ENCODE measurements at regions not wholly inside any gene's neighbourhood (a gene's known extent, or its start where the extent isn't known, plus 50 kb on each side); places are given as distances from the start of the nearest gene placed in this dataset.
"Not testable (repeated sequence)": the region's sequence is repeated elsewhere in the genome, so short reads cannot be mapped to it uniquely, and the experiment has no call there.

GRCh38 chr17:22305356-22306071 lies 613.2 kb downstream of the KCNJ18 start:
- POLR2A ChIA-PET, result no interaction called here
- DNase-seq (ENCODE audit: extremely low spot score), result no peak
- CTCF ChIA-PET, result no interaction called here
- TF ChIP-seq NFRKB (IDR thresholded peaks at IDR 0.05), result no peak
- TF ChIP-seq ZNF384 (IDR thresholded peaks at IDR 0.05), result no peak
- TF ChIP-seq BHLHE40 (IDR thresholded peaks at IDR 0.05; ENCODE audit: borderline replicate concordance), result no peak
- no peak for TF ChIP-seq LEF1 (IDR thresholded peaks at IDR 0.05; ENCODE audit: borderline replicate concordance)
- no peak for TF ChIP-seq CTBP1 (IDR thresholded peaks at IDR 0.05; ENCODE audit: borderline replicate concordance)
- TF ChIP-seq FOXM1 (IDR thresholded peaks at IDR 0.05; ENCODE audit: borderline replicate concordance), result no peak
- no peak for TF ChIP-seq L3MBTL2 (conservative IDR thresholded peaks at IDR 0.05)
- no peak for TF ChIP-seq TARDBP (IDR thresholded peaks at IDR 0.05)
- no peak for TF ChIP-seq PKNOX1 (IDR thresholded peaks at IDR 0.05)

DNA sequence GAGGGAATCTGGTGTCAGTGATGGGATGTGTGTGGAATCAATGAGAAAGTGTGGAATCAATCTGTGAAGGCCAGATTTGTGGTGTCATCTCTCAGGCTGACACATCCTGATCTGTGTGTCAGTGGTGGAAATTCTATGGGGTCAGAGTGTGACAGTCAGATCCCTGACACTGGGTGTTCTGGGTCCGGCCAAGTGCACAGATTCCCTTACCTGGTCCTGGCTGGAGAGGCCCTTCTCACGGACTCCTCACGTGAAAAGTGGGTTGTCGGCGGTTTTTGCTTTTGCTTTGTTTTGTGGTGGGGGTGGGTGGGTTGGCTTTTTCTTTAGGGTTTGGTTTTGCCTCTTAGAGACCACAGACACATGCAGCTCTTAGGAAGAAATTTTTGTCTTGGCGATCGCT lies 618.0 kb downstream of the KCNJ18 start:
- DNase-seq (ENCODE audit: extremely low spot score); CTCF ChIA-PET; POLR2A ChIA-PET: not testable (repeated sequence)

GRCh38 chr17:22310717-22311686 lies 618.7 kb downstream of the KCNJ18 start:
- no peak for TF ChIP-seq L3MBTL2 (conservative IDR thresholded peaks at IDR 0.05)
- no peak for TF ChIP-seq HDGF (IDR thresholded peaks at IDR 0.05; ENCODE audit: borderline replicate concordance)
- TF ChIP-seq PKNOX1 (IDR thresholded peaks at IDR 0.05), result peak; percentile 90
- CTCF ChIA-PET, result no interaction called here
- POLR2A ChIA-PET, result no interaction called here
- peak; percentile 10 for DNase-seq (ENCODE audit: extremely low spot score)

- POLR2A ChIA-PET; DNase-seq (ENCODE audit: extremely low spot score); CTCF ChIA-PET: not testable (repeated sequence)
Observed at GRCh38 chr17:22321001-22321400, 628.7 kb downstream of the KCNJ18 start.

DNA sequence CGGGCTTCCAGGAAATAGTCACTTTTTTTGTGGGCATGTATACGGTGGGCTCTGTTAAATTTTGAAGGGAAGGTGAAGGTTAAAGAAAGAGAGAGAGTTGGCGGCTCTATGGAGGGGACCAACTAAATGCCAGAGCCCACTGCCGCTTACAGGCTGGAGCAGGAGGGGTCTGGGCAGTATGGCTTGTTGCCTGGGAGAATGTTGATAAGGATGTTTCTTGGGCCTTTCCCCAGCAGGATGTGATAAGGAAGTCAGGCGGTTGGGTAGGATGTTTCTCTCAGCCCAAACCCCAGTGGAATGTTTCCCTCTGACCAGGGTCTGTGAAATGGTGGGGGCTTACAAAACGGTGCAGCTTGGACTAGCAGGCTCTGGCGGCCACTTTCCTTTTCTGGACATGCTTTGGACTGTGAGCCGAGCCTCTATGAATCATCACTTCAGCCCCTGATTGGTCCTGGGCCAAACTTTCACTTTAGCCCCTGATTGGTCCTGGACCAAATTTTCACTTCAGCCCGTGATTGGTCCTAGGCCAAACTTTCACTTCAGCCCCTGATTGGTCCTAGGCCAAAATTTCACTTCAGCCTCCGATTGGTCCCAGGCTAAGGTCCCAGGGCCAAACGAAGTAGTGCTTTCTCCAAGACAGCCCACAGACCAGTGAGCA lies 630.7 kb downstream of the KCNJ18 start:
- POLR2A ChIA-PET; DNase-seq (ENCODE audit: extremely low spot score); CTCF ChIA-PET: not testable (repeated sequence)

DNA sequence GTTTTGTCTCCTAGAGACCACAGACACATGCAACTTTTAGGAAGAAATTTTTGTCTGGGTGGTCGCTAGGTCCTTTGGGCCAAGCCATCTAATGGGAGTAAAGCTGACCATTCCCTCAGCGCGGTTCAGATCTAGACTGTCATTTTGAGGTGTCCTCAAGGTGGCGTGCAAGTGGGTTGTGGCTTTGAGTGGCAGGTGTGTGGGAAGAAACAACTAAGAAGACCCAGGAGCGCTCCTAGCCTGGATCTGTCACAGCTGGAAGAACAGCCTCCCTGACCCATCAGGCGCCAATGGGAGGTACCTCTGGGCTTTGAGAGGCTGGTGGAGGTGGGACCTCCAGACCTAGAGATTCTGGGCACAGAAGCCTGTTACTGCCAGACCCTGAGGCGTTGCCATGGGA lies 645.1 kb downstream of the KCNJ18 start:
- CTCF ChIA-PET, result no interaction called here

DNA sequence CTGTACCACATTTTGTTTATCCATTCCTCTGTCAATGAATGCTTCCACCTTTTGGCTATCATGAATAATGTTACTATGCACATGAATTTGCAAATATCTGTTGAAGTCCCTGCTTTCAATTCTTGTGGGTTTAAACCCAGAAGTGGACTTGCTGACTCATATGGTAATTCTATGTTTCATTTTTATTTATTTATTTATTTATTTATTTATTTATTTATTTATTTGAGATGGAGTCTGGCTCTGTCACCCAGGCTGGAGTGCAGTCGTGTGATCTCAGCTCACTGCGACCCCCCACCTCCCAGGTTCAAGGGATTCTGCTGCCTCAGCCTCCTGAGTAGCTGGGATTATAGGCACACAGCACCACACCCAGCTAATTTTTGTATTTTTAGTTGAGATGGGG lies 664.3 kb downstream of the KCNJ18 start:
- POLR2A ChIA-PET; CTCF ChIA-PET; DNase-seq (ENCODE audit: extremely low spot score): not testable (repeated sequence)

More for the DNA sequence above, 645.1 kb downstream of the KCNJ18 start:
- DNase-seq (ENCODE audit: extremely low spot score), result no peak
- POLR2A ChIA-PET, result no interaction called here
- TF ChIP-seq ZNF384 (IDR thresholded peaks at IDR 0.05) (no peak), SP1 (IDR thresholded peaks at IDR 0.05) (no peak), PKNOX1 (IDR thresholded peaks at IDR 0.05) (no peak), HDGF (IDR thresholded peaks at IDR 0.05; ENCODE audit: borderline replicate concordance) (no peak), FOXK2 (IDR thresholded peaks at IDR 0.05) (no peak), LEF1 (IDR thresholded peaks at IDR 0.05; ENCODE audit: borderline replicate concordance) (no peak), FOXM1 (IDR thresholded peaks at IDR 0.05; ENCODE audit: borderline replicate concordance) (no peak), NFRKB (IDR thresholded peaks at IDR 0.05) (no peak), L3MBTL2 (conservative IDR thresholded peaks at IDR 0.05) (no peak), ELF4 (IDR thresholded peaks at IDR 0.05) (no peak), TARDBP (IDR thresholded peaks at IDR 0.05) (no peak), FOXA1 (IDR thresholded peaks at IDR 0.05) (no peak), SUZ12 (IDR thresholded peaks at IDR 0.05) (no peak), ARNT (IDR thresholded peaks at IDR 0.05) (no peak), BHLHE40 (IDR thresholded peaks at IDR 0.05; ENCODE audit: borderline replicate concordance) (no peak)

DNA sequence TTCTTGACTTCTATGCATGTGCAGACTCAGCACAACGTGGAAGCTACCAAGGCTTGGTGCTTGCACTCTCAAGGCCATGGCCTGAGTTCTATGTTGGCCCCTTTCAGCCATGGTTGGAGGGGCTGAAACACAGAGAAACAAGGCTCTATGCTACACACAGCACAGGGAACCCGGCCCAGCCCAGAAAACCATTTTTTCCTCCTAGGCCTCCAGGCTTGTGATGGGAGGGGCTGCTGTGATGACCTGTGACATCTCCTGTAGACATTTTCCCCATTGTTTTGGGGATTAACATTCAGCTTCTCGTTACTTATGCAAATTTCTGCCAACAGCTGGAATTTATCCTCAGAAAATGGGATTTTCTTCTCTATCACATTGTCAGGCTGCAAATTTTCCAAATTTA lies 678.7 kb downstream of the KCNJ18 start:
- CTCF ChIA-PET; DNase-seq (ENCODE audit: extremely low spot score); POLR2A ChIA-PET: not testable (repeated sequence)

Data from HEK293T (cell line).